GM23338 (cell line): ENCODE measurements at regions not wholly inside any gene's neighbourhood (a gene's known extent, or its start where the extent isn't known, plus 50 kb on each side); places are given as distances from the start of the nearest gene placed in this dataset.

Source experiments
- ATAC-seq: fragments of 200-7000 bp; cut with Tn5 transposase; 3 replicates; pipeline ENCODE4 v1.9.1; 2020
- DNase-seq: peaks from one replicate; pipeline ENCODE4 v3.0.0-alpha.2; 2015; ENCODE audit warnings: low spot score
- H2AFZ ChIP-seq: fragments of 200-600 bp; sonication (generic); 2 replicates; pipeline ENCODE4 v1.8.0; 2016; ENCODE audit warnings: antibody characterized with exemption, mild to moderate bottlenecking, moderate library complexity
- H3F3A ChIP-seq: fragments of 200-600 bp; sonication (generic); replicated peaks from 2 replicates; pipeline ENCODE4 v1.8.0; 2017; ENCODE audit warnings: antibody characterized with exemption, mixed run types, low read depth
- H3K27ac ChIP-seq: fragments of 200-600 bp; sonication (generic); 2 replicates; pipeline ENCODE4 v1.6.1; 2016; ENCODE audit warnings: low read depth
- H3K27me3 ChIP-seq: fragments of 200-600 bp; sonication (generic); 2 replicates; pipeline ENCODE4 v1.8.0; 2016; ENCODE audit warnings: mild to moderate bottlenecking, mixed run types, moderate library complexity; ENCODE audit not compliant: insufficient read depth
- H3K36me3 ChIP-seq: fragments of 200-600 bp; sonication (generic); 2 replicates; pipeline ENCODE4 v1.8.0; 2016; ENCODE audit warnings: mild to moderate bottlenecking; ENCODE audit not compliant: insufficient read depth
- H3K4me1 ChIP-seq: fragments of 200-600 bp; sonication (generic); 2 replicates; pipeline ENCODE4 v1.8.0; 2016; ENCODE audit warnings: mild to moderate bottlenecking, moderate library complexity; ENCODE audit not compliant: insufficient read depth
- H3K4me2 ChIP-seq: fragments of 200-600 bp; sonication (generic); 2 replicates; pipeline ENCODE4 v1.7.1; 2017; ENCODE audit warnings: mixed run types
- H3K4me3 ChIP-seq: fragments of 200-600 bp; sonication (generic); 2 replicates; pipeline ENCODE4 v1.6.1; 2016; ENCODE audit warnings: mixed run types
- H3K79me2 ChIP-seq: fragments of 200-600 bp; sonication (generic); replicated peaks from 2 replicates; pipeline ENCODE4 v1.8.0; 2017; ENCODE audit warnings: mild to moderate bottlenecking; ENCODE audit not compliant: insufficient read depth
- H3K9me2 ChIP-seq: fragments of 200-600 bp; sonication (generic); 2 replicates; pipeline ENCODE4 v1.8.0; 2017; ENCODE audit not compliant: insufficient read depth
- H4K20me1 ChIP-seq: fragments of 200-600 bp; sonication (generic); replicated peaks from 2 replicates; pipeline ENCODE4 v1.8.0; 2017; ENCODE audit warnings: mild to moderate bottlenecking; ENCODE audit not compliant: insufficient read depth
- H3K27ac Mint-ChIP-seq: 2 replicates; pipeline ENCODE4 v1.8.0; 2020; ENCODE audit warnings: inconsistent platforms, mild to moderate bottlenecking, moderate library complexity, mixed read lengths
- H3K27me3 Mint-ChIP-seq: 3 replicates; pipeline ENCODE4 v1.8.0; 2022; ENCODE audit warnings: low read depth, mild to moderate bottlenecking, moderate library complexity, mixed read lengths, inconsistent platforms; ENCODE audit not compliant: insufficient read depth, poor library complexity
- H3K36me3 Mint-ChIP-seq: 3 replicates; pipeline ENCODE4 v1.8.0; 2021; ENCODE audit warnings: low read depth, mild to moderate bottlenecking, inconsistent platforms, moderate library complexity, mixed read lengths
- H3K4me1 Mint-ChIP-seq: 3 replicates; pipeline ENCODE4 v1.8.0; 2020; ENCODE audit warnings: mild to moderate bottlenecking, inconsistent platforms, mixed read lengths
- H3K4me3 Mint-ChIP-seq: 3 replicates; pipeline ENCODE4 v1.8.0; 2021; ENCODE audit warnings: moderate library complexity, mild to moderate bottlenecking, inconsistent platforms, mixed read lengths
- H3K9me3 Mint-ChIP-seq: 3 replicates; pipeline ENCODE4 v1.8.0; 2020; ENCODE audit warnings: moderate library complexity, mild to moderate bottlenecking, inconsistent platforms, mixed read lengths
- CREB1 ChIP-seq: fragments of 250-450 bp; sonication (Bioruptor Pico); IDR thresholded peaks from 2 replicates; pipeline ENCODE4 v1.5.0; 2020; ENCODE audit warnings: low read depth, mild to moderate bottlenecking, moderate library complexity
- CTCF ChIP-seq, 2 experiments: fragments of 200-600 bp in 1 of 2; sonication (generic) in 1 of 2; conservative IDR thresholded peaks; 2 replicates each; pipeline versions ENCODE4 v1.5.1 to v1.6.1; 2016 to 2017; ENCODE audit warnings: antibody characterized with exemption in 2 of 2, low read depth in 2 of 2, mild to moderate bottlenecking in 2 of 2, moderate library complexity in 1 of 2
- ETS1 ChIP-seq: IDR thresholded peaks from 2 replicates; pipeline ENCODE4 v1.6.1; 2016; ENCODE audit warnings: antibody characterized with exemption
- NANOG ChIP-seq: IDR thresholded peaks from 2 replicates; pipeline ENCODE4 v1.6.1; 2016; ENCODE audit warnings: antibody characterized with exemption, borderline replicate concordance
- STAT1 ChIP-seq: IDR thresholded peaks from one replicate; pipeline ENCODE4 v1.6.1; 2016; ENCODE audit warnings: antibody characterized with exemption; ENCODE audit not compliant: unreplicated experiment
- ZNF462 ChIP-seq: fragments of 250-450 bp; sonication (Bioruptor Pico); IDR thresholded peaks from 2 replicates; pipeline ENCODE4 v1.5.0; 2020; ENCODE audit warnings: mild to moderate bottlenecking, moderate library complexity

- Mint-ChIP-seq H3K4me3 (no peak overlapping the region), H3K27ac (no peak overlapping the region), H3K4me1 (no peaks in the 10 kb centered on the region; the same call in 1 of the 3 replicates), H3K36me3 (no peaks in the 10 kb centered on the region), H3K9me3 (no peaks in the 10 kb centered on the region), H3K27me3 (no peaks in the 10 kb centered on the region)
- no peak for ATAC-seq
- H3K27ac ChIP-seq = no peak overlapping the region
- H3K4me3 ChIP-seq = no peak overlapping the region
- no peaks in the 10 kb centered on the region for H4K20me1 ChIP-seq
- no peaks in the 10 kb centered on the region for H3F3A ChIP-seq
- no peaks in the 10 kb centered on the region for H3K36me3 ChIP-seq
- peaks cover 12% of the 10 kb centered on the region; the same call in 1 of the 2 replicates for H3K9me2 ChIP-seq
- H2AFZ ChIP-seq = no peak overlapping the region
- no peaks in the 10 kb centered on the region for H3K79me2 ChIP-seq
- H3K27me3 ChIP-seq = no peaks in the 10 kb centered on the region
- TF ChIP-seq ZNF462 (no peak), STAT1 (no peak), NANOG (no peak), CTCF (conservative IDR thresholded peaks at IDR 0.05; ENCODE audit: low read depth in 2 of 2) (no peak), CREB1 (no peak), ETS1 (no peak)
- no peak for DNase-seq
- H3K4me2 ChIP-seq = no peak overlapping the region
- H3K4me1 ChIP-seq = no peaks in the 10 kb centered on the region
Measured at GRCh38 chr5:159797261-159797970, 118.9 kb upstream of the ADRA1B start.
